Right forelimb (tissue), 1 donor: ENCODE measurements at regions not wholly inside any gene's neighbourhood (a gene's known extent, or its start where the extent isn't known, plus 50 kb on each side); places are given as distances from the start of the nearest gene placed in this dataset.

Source experiments
- DNase-seq: peaks from one replicate; pipeline ENCODE4 v3.0.0-alpha.2; 2018

GRCh38 chr1:47672622-47673021 is 234.8 kb downstream of the FOXD2 start:
- DNase-seq = no peak

- no peak for DNase-seq
These were observed 236.3 kb downstream of the FOXD2 start for GRCh38 chr1:47674189-47674588.

- DNase-seq = no peak
These were observed 237.3 kb downstream of the FOXD2 start for GRCh38 chr1:47675047-47675675.

- DNase-seq = peak; percentile 32
These were observed 237.9 kb downstream of the FOXD2 start for GRCh38 chr1:47675721-47676120.

- peak; percentile 43 for DNase-seq
These were observed 238.6 kb downstream of the FOXD2 start for GRCh38 chr1:47676311-47677054.

- peak; percentile 25 for DNase-seq
These were observed 239.5 kb downstream of the FOXD2 start for GRCh38 chr1:47677241-47677940.

- DNase-seq = peak; percentile 6
These were observed 240.7 kb downstream of the FOXD2 start for GRCh38 chr1:47678464-47678980.

- DNase-seq = peak; percentile 43
These were observed 241.5 kb downstream of the FOXD2 start for GRCh38 chr1:47679301-47679791.

- no peak for DNase-seq
These were observed 242.0 kb downstream of the FOXD2 start for GRCh38 chr1:47679826-47680225.

GRCh38 chr1:47680815-47681475 is 243.1 kb downstream of the FOXD2 start:
- DNase-seq = peak; percentile 20

- DNase-seq = peak; percentile 15
These were observed 243.9 kb downstream of the FOXD2 start for GRCh38 chr1:47681735-47682134.

GRCh38 chr1:47682198-47682597 is 244.4 kb downstream of the FOXD2 start:
- DNase-seq = peak; percentile 23

GRCh38 chr1:47682786-47683350 is 245.0 kb downstream of the FOXD2 start:
- peak; percentile 15 for DNase-seq

- DNase-seq = no peak
These were observed 245.6 kb downstream of the FOXD2 start for GRCh38 chr1:47683401-47683800.

- peak; percentile 32 for DNase-seq
These were observed 246.7 kb downstream of the FOXD2 start for GRCh38 chr1:47684518-47684917.

GRCh38 chr1:47684964-47685762 is 247.3 kb downstream of the FOXD2 start:
- peak; percentile 57 for DNase-seq

GRCh38 chr1:47685763-47686066 is 247.9 kb downstream of the FOXD2 start:
- DNase-seq = no peak

- DNase-seq = peak; percentile 38
These were observed 249.1 kb downstream of the FOXD2 start for GRCh38 chr1:47686731-47687630.

GRCh38 chr1:47687631-47688460 is 250.0 kb downstream of the FOXD2 start:
- DNase-seq = peak; percentile 53
